Thyroid gland (tissue), 4 donors: ENCODE measurements at regions not wholly inside any gene's neighbourhood (a gene's known extent, or its start where the extent isn't known, plus 50 kb on each side); places are given as distances from the start of the nearest gene placed in this dataset.

Experiments
- DNase-seq, 2 donors: peaks; one replicate each; pipeline ENCODE4 v3.0.0-alpha.2; 2019
- H3K27ac ChIP-seq, 3 donors: fragments of 200-600 bp; sonication (generic); 1 replicate in 2 of 3; 2 replicates in 1 of 3; pipeline ENCODE4 v1.5.1; 2016 to 2019; ENCODE audit warnings: mild to moderate bottlenecking in 1 of 3, moderate library complexity in 1 of 3
- H3K27me3 ChIP-seq: fragments of 200-600 bp; sonication (generic); one replicate; pipeline ENCODE4 v1.5.1; 2019
- H3K36me3 ChIP-seq, 2 donors: fragments of 200-600 bp; sonication (generic); one replicate each; pipeline ENCODE4 v1.5.1; 2016 to 2019
- H3K4me1 ChIP-seq, 2 donors: fragments of 200-600 bp; sonication (generic); one replicate each; pipeline ENCODE4 v1.5.1; 2017 to 2019
- H3K4me3 ChIP-seq, 3 donors: fragments of 200-600 bp; sonication (generic); replicated peaks in 1 of 3; 1 replicate in 2 of 3; 2 replicates in 1 of 3; pipeline ENCODE4 v1.5.1; 2016; ENCODE audit warnings: mild to moderate bottlenecking in 1 of 3
- H3K9me3 ChIP-seq: fragments of 200-600 bp; sonication (generic); one replicate; pipeline ENCODE4 v1.5.1; 2017
- POLR2A ChIP-seq, 2 donors: fragments of 450-650 bp; IDR thresholded peaks; one replicate each; pipeline ENCODE4 v1.6.1; 2017; ENCODE audit warnings: antibody characterized with exemption in 2 of 2, mild to moderate bottlenecking in 2 of 2, moderate library complexity in 1 of 2
- WGBS, 2 donors: methylation state at CpG; one replicate each; pipeline ENCODE4 v1.1.5; 2017; 5-methylcytosine and 5-hydroxymethylcytosine counted together
- intact Hi-C: fragments of 100-400 bp; cut with DNase I; formaldehyde crosslinking; loops from one replicate; pipeline ENCODE4 v1.15.1; 2023
- TF ChIP-seq, protein P1 (sequence below), 6 experiments: fragments of 200-600 bp in 3 of 6; fragments of 450-650 bp in 3 of 6; sonication (generic) in 3 of 6; IDR thresholded peaks; one replicate each; pipeline ENCODE4 v1.5.1; 2016 to 2019; ENCODE audit warnings: antibody characterized with exemption in 6 of 6, mild to moderate bottlenecking in 2 of 6, inconsistent platforms in 1 of 6, moderate library complexity in 1 of 6

DNA sequence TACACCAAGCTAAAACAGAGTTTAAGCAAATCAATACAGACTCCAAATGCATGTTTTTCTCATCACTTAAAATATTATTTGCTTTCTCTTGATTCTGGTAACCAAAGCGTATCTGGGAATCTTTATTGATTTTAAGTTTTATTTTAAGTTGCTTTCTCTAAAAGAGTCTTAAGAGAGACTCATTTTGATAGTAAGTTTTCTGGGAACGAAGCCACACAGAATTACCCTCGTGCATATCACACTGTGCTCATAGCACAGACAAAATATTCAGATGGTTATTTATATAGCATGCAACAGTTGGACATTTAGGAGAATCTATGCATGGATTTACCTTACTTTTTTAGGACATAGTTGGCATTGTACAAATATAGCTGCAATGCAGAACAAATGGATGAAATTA, 597.5 kb upstream of the NRXN1 start:
- 66 to 81% methylated on average over 3 of the region's 3 CpGs for WGBS, 2 donors
- TF ChIP-seq, protein P1, sequence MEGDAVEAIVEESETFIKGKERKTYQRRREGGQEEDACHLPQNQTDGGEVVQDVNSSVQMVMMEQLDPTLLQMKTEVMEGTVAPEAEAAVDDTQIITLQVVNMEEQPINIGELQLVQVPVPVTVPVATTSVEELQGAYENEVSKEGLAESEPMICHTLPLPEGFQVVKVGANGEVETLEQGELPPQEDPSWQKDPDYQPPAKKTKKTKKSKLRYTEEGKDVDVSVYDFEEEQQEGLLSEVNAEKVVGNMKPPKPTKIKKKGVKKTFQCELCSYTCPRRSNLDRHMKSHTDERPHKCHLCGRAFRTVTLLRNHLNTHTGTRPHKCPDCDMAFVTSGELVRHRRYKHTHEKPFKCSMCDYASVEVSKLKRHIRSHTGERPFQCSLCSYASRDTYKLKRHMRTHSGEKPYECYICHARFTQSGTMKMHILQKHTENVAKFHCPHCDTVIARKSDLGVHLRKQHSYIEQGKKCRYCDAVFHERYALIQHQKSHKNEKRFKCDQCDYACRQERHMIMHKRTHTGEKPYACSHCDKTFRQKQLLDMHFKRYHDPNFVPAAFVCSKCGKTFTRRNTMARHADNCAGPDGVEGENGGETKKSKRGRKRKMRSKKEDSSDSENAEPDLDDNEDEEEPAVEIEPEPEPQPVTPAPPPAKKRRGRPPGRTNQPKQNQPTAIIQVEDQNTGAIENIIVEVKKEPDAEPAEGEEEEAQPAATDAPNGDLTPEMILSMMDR (IDR thresholded peaks at IDR 0.05), result no peak
- no peak for TF ChIP-seq POLR2A (IDR thresholded peaks at IDR 0.05)
- intact Hi-C loops, result no loop called here

DNA sequence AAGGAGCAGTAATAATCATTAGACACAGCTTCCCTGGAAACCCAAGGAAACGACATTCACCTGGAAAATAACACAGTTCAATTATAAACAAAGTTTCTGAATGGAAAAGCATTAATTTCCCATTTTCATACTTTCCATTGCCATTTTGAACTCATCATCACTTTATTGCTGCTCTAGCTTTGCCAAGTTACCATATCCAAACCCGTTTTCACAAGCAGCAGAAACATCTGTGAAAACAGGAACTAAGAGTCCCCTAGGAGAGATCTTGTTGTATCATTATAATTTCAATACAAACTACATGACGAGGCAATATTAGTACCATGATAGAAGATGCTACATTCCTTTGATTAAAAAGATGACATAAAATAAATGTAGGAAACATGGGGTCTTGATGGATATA, 597.0 kb upstream of the NRXN1 start:
- Histone ChIP-seq H3K36me3 (no peaks in the 10 kb centered on the region), H3K4me1 (no peaks in the 10 kb centered on the region), H3K9me3 (no peaks in the 10 kb centered on the region), H3K27ac (no peak overlapping the region), H3K4me3 (no peak overlapping the region), H3K27me3 (no peaks in the 10 kb centered on the region)
- TF ChIP-seq, protein P1 (IDR thresholded peaks at IDR 0.05), result no peak
- TF ChIP-seq POLR2A (IDR thresholded peaks at IDR 0.05), result no peak
- DNase-seq, result no peak
- intact Hi-C loops, result no loop called here
- WGBS, 2 donors, result 49 to 60% methylated on average over 3 of the region's 3 CpGs

More for the DNA sequence above, 597.5 kb upstream of the NRXN1 start:
- H3K9me3 ChIP-seq, result no peaks in the 10 kb centered on the region
- H3K27me3 ChIP-seq, result no peaks in the 10 kb centered on the region
- no peaks in the 10 kb centered on the region for H3K4me1 ChIP-seq
- H3K36me3 ChIP-seq, result no peaks in the 10 kb centered on the region
- H3K4me3 ChIP-seq, result no peak overlapping the region
- H3K27ac ChIP-seq, result no peak overlapping the region
- DNase-seq, result no peak

DNA sequence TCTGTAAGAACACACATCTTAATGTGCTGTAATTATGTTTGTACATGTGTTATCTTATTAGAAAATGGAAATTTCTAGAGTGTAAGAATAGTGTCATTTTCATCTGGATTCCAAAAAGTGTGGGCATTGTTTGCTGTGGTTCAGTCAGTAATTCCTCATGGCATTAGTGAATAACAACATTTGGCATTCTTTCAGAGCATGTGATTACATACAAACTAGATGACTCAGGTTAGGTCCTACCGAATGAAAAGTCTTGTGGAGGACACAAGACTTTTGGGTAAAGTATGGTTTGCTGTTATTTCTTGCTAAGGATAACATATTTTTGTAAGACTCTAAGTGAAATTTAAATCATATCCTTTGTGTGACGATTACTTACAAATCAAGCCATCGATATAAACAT, 593.1 kb upstream of the NRXN1 start:
- no peak overlapping the region for H3K4me3 ChIP-seq
- DNase-seq, result no peak
- no peak overlapping the region for H3K27ac ChIP-seq
- WGBS, 2 donors, result 90 to 92% methylated on average over 3 of the region's 3 CpGs
- intact Hi-C loops, result no loop called here
- H3K36me3 ChIP-seq, result no peaks in the 10 kb centered on the region
- no peaks in the 10 kb centered on the region for H3K9me3 ChIP-seq
- no peaks in the 10 kb centered on the region for H3K27me3 ChIP-seq
- H3K4me1 ChIP-seq, result no peaks in the 10 kb centered on the region
- TF ChIP-seq, protein P1 (IDR thresholded peaks at IDR 0.05), result no peak
- no peak for TF ChIP-seq POLR2A (IDR thresholded peaks at IDR 0.05)

DNA sequence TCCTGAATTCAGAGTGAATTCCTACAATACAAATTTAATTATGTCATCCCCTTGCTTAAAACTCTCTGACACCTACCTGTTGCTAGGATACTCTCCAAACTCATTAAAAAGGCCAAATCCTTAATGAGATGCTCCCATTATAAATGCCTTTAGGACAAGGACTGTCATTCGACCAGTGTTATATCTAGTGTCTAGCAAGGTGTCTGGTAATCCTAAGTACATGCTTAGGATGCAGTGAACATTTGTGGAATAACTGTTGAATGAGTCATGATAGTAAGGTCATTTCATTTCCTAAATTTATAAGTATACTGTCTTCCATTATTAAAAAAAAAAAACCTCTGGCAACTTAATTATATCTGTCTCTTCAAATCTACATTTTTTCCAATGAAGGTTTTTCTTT, 588.9 kb upstream of the NRXN1 start:
- Histone ChIP-seq H3K4me3 (no peak overlapping the region), H3K27ac (no peak overlapping the region), H3K4me1 (no peaks in the 10 kb centered on the region), H3K9me3 (no peaks in the 10 kb centered on the region), H3K27me3 (no peaks in the 10 kb centered on the region), H3K36me3 (no peaks in the 10 kb centered on the region)
- TF ChIP-seq POLR2A (IDR thresholded peaks at IDR 0.05), result no peak
- TF ChIP-seq, protein P1 (IDR thresholded peaks at IDR 0.05), result no peak
- no peak for DNase-seq
- intact Hi-C loops, result no loop called here
- WGBS, 2 donors, result 72 to 83% methylated on average over 1 of the region's 1 CpG

DNA sequence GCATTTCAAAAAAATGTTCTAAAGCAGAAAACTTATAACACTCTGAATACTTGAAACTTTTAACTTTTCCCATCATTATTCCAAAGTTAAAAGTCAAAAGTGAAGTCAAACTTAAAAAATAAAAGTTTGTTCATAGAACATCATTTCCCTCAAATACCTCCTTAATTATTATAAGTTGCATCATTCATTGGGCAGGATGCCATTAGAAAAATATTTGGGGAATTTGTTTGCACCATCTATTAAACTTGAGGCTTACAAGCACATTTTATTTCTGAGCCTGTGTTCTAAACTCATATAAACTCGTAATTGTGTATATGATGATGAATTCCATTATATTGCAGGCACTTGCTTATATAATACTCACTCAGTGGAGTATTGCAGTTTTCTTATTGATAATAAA, 588.0 kb upstream of the NRXN1 start:
- no peaks in the 10 kb centered on the region for H3K4me1 ChIP-seq
- no peak for DNase-seq
- no peaks in the 10 kb centered on the region for H3K36me3 ChIP-seq
- TF ChIP-seq, protein P1 (IDR thresholded peaks at IDR 0.05), result no peak
- no peak for TF ChIP-seq POLR2A (IDR thresholded peaks at IDR 0.05)
- H3K27me3 ChIP-seq, result no peaks in the 10 kb centered on the region
- H3K9me3 ChIP-seq, result no peaks in the 10 kb centered on the region
- H3K4me3 ChIP-seq, result no peak overlapping the region
- intact Hi-C loops, result no loop called here
- no peak overlapping the region for H3K27ac ChIP-seq
- 88 to 93% methylated on average over 1 of the region's 1 CpG for WGBS, 2 donors
